ENCODE measurements at regions not wholly inside any gene's neighbourhood (a gene's known extent, or its start where the extent isn't known, plus 50 kb on each side); places are given as distances from the start of the nearest gene placed in this dataset.

- DNase-seq (ENCODE audit: insufficient read length, low spot score) = no peak
- FAIRE-seq = no peak
Measured at GRCh38 chr15:96267463-96267862, 63.0 kb upstream of the NR2F2 start.

- FAIRE-seq (no peak), DNase-seq (ENCODE audit: insufficient read length, low spot score) (peak; percentile 24)
Measured at GRCh38 chr15:96268442-96269204, 61.9 kb upstream of the NR2F2 start.

GRCh38 chr15:96270581-96271172, 59.8 kb upstream of the NR2F2 start:
- DNase-seq (ENCODE audit: insufficient read length, low spot score) (no peak), FAIRE-seq (no peak)

- FAIRE-seq (no peak), DNase-seq (ENCODE audit: insufficient read length, low spot score) (no peak)
Measured at GRCh38 chr15:96272427-96272826, 58.1 kb upstream of the NR2F2 start.

GRCh38 chr15:96273317-96274086, 57.0 kb upstream of the NR2F2 start:
- peak; percentile 86 for FAIRE-seq
- DNase-seq (ENCODE audit: insufficient read length, low spot score) = peak; percentile 70

GRCh38 chr15:96274087-96274440, 56.4 kb upstream of the NR2F2 start:
- FAIRE-seq (no peak), DNase-seq (ENCODE audit: insufficient read length, low spot score) (no peak)

- FAIRE-seq (no peak), DNase-seq (ENCODE audit: insufficient read length, low spot score) (no peak)
Measured at GRCh38 chr15:96274698-96275097, 55.8 kb upstream of the NR2F2 start.

GRCh38 chr15:96276438-96277210, 53.9 kb upstream of the NR2F2 start:
- DNase-seq (ENCODE audit: insufficient read length, low spot score) (no peak), FAIRE-seq (no peak)
